ENCODE measurements at regions not wholly inside any gene's neighbourhood (a gene's known extent, or its start where the extent isn't known, plus 50 kb on each side); places are given as distances from the start of the nearest gene placed in this dataset.

GRCh38 chr9:81777482-81777881 is 88.1 kb upstream of the TLE1 start (continued):
- TF ChIP-seq MAFK (IDR thresholded peaks at IDR 0.05; ENCODE audit: partially characterized antibody) (no peak), ZNF302 (CRISPR knock-in tag; IDR thresholded peaks at IDR 0.05) (no peak), GATA3 (IDR thresholded peaks at IDR 0.05; ENCODE audit: borderline replicate concordance) (no peak), RAD21 (conservative IDR thresholded peaks at IDR 0.05 in 1 of 2, IDR thresholded peaks at IDR 0.05 in 1 of 2) (no peak)

GRCh38 chr9:81782313-81782995 is 93.1 kb upstream of the TLE1 start:
- WGBS (ENCODE audit: missing lambda C conversion rate): 91% methylated on average over 10 of the region's 10 CpGs
- POLR2A ChIA-PET: no interaction called here
- Histone ChIP-seq H3K27ac (no peak overlapping the region), H3K9me3 (no peaks in the 10 kb centered on the region), H3K4me1 (peaks cover 10% of the 10 kb centered on the region), H3K4me2 (no peak overlapping the region), H3K4me3 (no peak overlapping the region)
- CTCF ChIA-PET: interaction anchor here (0.6 to 0.7 kb wide), 2 partner anchors 83 to 1576 kb away, joined by 3 to 4 read pairs; no protein-coding TSS in a partner anchor
- TF ChIP-seq FOSB (CRISPR knock-in tag; IDR thresholded peaks at IDR 0.05) (no peak), CEBPB (IDR thresholded peaks at IDR 0.05) (peak; percentile 47 to 72; a peak in 3 of 4 replicates), HMGXB4 (CRISPR knock-in tag; IDR thresholded peaks at IDR 0.05; ENCODE audit: borderline replicate concordance) (no peak), MYC (IDR thresholded peaks at IDR 0.05; ENCODE audit: borderline replicate concordance, low read length) (no peak), HOXA7 (CRISPR knock-in tag; IDR thresholded peaks at IDR 0.05) (no peak), TFCP2L1 (CRISPR knock-in tag; IDR thresholded peaks at IDR 0.05) (no peak)
- no peak for ATAC-seq
- FAIRE-seq: no peak
- DNase-seq (ENCODE audit: low read depth in 1 of 2, low spot score in 1 of 2): no peak

GRCh38 chr9:81787747-81788632 is 98.6 kb upstream of the TLE1 start:
- WGBS (ENCODE audit: missing lambda C conversion rate): 50% methylated on average over 4 of the region's 4 CpGs
- DNase-seq (ENCODE audit: low read depth in 1 of 2, low spot score in 1 of 2): peak; percentile 41 to 80

GRCh38 chr9:81789721-81790120 is 100.4 kb upstream of the TLE1 start:
- ATAC-seq (no peak), DNase-seq (ENCODE audit: low read depth in 1 of 2, low spot score in 1 of 2) (no peak), FAIRE-seq (no peak)
- H3K4me3 ChIP-seq: no peak overlapping the region
- POLR2A ChIA-PET: no interaction called here
- TF ChIP-seq CHD4 (IDR thresholded peaks at IDR 0.05; ENCODE audit: borderline replicate concordance): no peak
- no peak for TF ChIP-seq E2F6 (IDR thresholded peaks at IDR 0.05; ENCODE audit: borderline replicate concordance, low read depth)
- TF ChIP-seq NPAS2 (CRISPR knock-in tag; IDR thresholded peaks at IDR 0.05; ENCODE audit: borderline replicate concordance): no peak
- no peak for TF ChIP-seq HMGXB4 (CRISPR knock-in tag; IDR thresholded peaks at IDR 0.05; ENCODE audit: borderline replicate concordance)
- 96% methylated on average over 1 of the region's 1 CpG for WGBS (ENCODE audit: missing lambda C conversion rate)
- H3K4me2 ChIP-seq: no peak overlapping the region
- H3K4me1 ChIP-seq: peaks cover 27% of the 10 kb centered on the region
- no peak overlapping the region for H3K27ac ChIP-seq
- CTCF ChIA-PET: interaction anchor here (1.1 kb wide), 1 partner anchor 11 kb away, joined by 3 read pairs; no protein-coding TSS in a partner anchor
- H3K9me3 ChIP-seq: no peaks in the 10 kb centered on the region

More at GRCh38 chr9:81787747-81788632, 98.6 kb upstream of the TLE1 start:
- peaks cover 27% of the 10 kb centered on the region for H3K4me1 ChIP-seq
- H3K9me3 ChIP-seq: no peaks in the 10 kb centered on the region
- H3K27ac ChIP-seq: peak overlapping the region; percentile 54 to 85; a peak in 5 of 6 replicates
- peak overlapping the region; percentile 53 for H3K4me2 ChIP-seq
- CTCF ChIA-PET: no interaction called here
- peak; percentile 73 for FAIRE-seq
- POLR2A ChIA-PET: interaction anchor here (1.4 kb wide), 1 partner anchor 98 kb away, joined by 4 read pairs; the partner anchor contains the start of gene TLE1
- H3K4me3 ChIP-seq: no peak overlapping the region
- TF ChIP-seq RNF2 (IDR thresholded peaks at IDR 0.05; ENCODE audit: borderline replicate concordance, low read depth): no peak
- TF ChIP-seq FOSL2 (IDR thresholded peaks at IDR 0.05): 0 out of 2 replicates have a peak, but pooled peaks have one; percentile 25
- TF ChIP-seq FOSL2 (CRISPR knock-in tag; IDR thresholded peaks at IDR 0.05): no peak
- TF ChIP-seq HEYL (CRISPR knock-in tag; IDR thresholded peaks at IDR 0.05): no peak
- TF ChIP-seq JUNB (IDR thresholded peaks at IDR 0.05): peak; percentile 69
- TF ChIP-seq EP300 (IDR thresholded peaks at IDR 0.05): peak; percentile 30 to 65; a peak in 3 of 5 replicates
- TF ChIP-seq HOXA7 (CRISPR knock-in tag; IDR thresholded peaks at IDR 0.05): 0 out of 2 replicates have a peak, but pooled peaks have one; percentile 52
- TF ChIP-seq TFCP2L1 (CRISPR knock-in tag; IDR thresholded peaks at IDR 0.05): no peak
- TF ChIP-seq RAD21 (conservative IDR thresholded peaks at IDR 0.05 in 1 of 2, IDR thresholded peaks at IDR 0.05 in 1 of 2): peak in 1 of 2 experiments; percentile 43; a peak in 3 of 5 replicates
- peak; percentile 97 for TF ChIP-seq MAFK (IDR thresholded peaks at IDR 0.05; ENCODE audit: partially characterized antibody)
- no peak for TF ChIP-seq TP53 (CRISPR knock-in tag; IDR thresholded peaks at IDR 0.05)
- peak; percentile 42 to 67; a peak in 1 of 5 replicates for TF ChIP-seq JUN (IDR thresholded peaks at IDR 0.05)
- TF ChIP-seq GATA3 (IDR thresholded peaks at IDR 0.05; ENCODE audit: borderline replicate concordance): peak; percentile 42; the same call in 1 of the 2 replicates
- 0 out of 3 replicates have a peak, but pooled peaks have one; percentile 19 for TF ChIP-seq SMC3 (IDR thresholded peaks at IDR 0.05)
- no peak for TF ChIP-seq POLR2A (IDR thresholded peaks at IDR 0.05; ENCODE audit: low read length)
- TF ChIP-seq CEBPB (IDR thresholded peaks at IDR 0.05): peak; percentile 99
- ATAC-seq: peak; percentile 91 to 94
